Chondrocyte (in vitro differentiated cells): ENCODE measurements at regions not wholly inside any gene's neighbourhood (a gene's known extent, or its start where the extent isn't known, plus 50 kb on each side); places are given as distances from the start of the nearest gene placed in this dataset.

Experiments
- DNase-seq: peaks from one replicate; pipeline ENCODE4 v3.0.0; 2021; ENCODE audit warnings: mixed read lengths, low spot score
- H3K27ac Mint-ChIP-seq: one replicate; pipeline ENCODE4 v1.8.0; 2021; ENCODE audit warnings: mild to moderate bottlenecking, moderate library complexity, mixed read lengths; ENCODE audit not compliant: unreplicated experiment
- H3K27me3 Mint-ChIP-seq: 2 replicates; pipeline ENCODE4 v1.8.0; 2021; ENCODE audit warnings: low read depth, mixed read lengths
- H3K36me3 Mint-ChIP-seq: 2 replicates; pipeline ENCODE4 v1.8.0; 2021; ENCODE audit warnings: low read depth, mixed read lengths
- H3K4me1 Mint-ChIP-seq: 2 replicates; pipeline ENCODE4 v1.8.0; 2021; ENCODE audit warnings: low read depth, mild to moderate bottlenecking, mixed read lengths
- H3K4me3 Mint-ChIP-seq: one replicate; pipeline ENCODE4 v1.8.0; 2021; ENCODE audit warnings: mild to moderate bottlenecking, moderate library complexity, mixed read lengths; ENCODE audit not compliant: unreplicated experiment
- H3K9me3 Mint-ChIP-seq: 2 replicates; pipeline ENCODE4 v1.8.0; 2021; ENCODE audit warnings: low read depth, mixed read lengths
- TF ChIP-seq, protein P1 (sequence below): fragments of 200-600 bp; sonication (generic); IDR thresholded peaks from 2 replicates; pipeline ENCODE4 v1.5.0; 2021; ENCODE audit warnings: antibody characterized with exemption, mild to moderate bottlenecking, moderate library complexity

DNA sequence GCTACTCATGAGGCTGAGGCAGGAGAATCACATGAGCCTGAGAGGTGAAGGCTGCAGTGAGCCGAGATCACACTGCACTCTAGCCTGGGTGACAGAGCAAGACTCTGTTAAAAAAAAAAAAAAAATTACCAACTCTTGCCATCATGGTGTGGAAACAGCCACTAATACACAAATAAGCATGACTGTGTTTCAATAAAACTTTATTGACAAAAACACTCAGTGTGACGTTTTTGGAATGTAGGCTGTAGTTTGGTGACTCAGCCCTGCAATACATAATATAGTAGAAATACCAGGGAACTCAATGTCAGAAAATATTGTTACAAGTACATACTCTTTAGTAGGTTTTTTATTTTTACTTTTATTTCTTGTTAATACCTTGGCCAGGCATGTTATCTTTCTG lies 207.1 kb downstream of the CASP12 start:
- Mint-ChIP-seq H3K9me3 (no peaks in the 10 kb centered on the region), H3K27me3 (peaks cover 2% of the 10 kb centered on the region), H3K27ac (no peak overlapping the region), H3K4me3 (no peak overlapping the region), H3K4me1 (no peaks in the 10 kb centered on the region), H3K36me3 (no peaks in the 10 kb centered on the region)
- TF ChIP-seq, protein P1, sequence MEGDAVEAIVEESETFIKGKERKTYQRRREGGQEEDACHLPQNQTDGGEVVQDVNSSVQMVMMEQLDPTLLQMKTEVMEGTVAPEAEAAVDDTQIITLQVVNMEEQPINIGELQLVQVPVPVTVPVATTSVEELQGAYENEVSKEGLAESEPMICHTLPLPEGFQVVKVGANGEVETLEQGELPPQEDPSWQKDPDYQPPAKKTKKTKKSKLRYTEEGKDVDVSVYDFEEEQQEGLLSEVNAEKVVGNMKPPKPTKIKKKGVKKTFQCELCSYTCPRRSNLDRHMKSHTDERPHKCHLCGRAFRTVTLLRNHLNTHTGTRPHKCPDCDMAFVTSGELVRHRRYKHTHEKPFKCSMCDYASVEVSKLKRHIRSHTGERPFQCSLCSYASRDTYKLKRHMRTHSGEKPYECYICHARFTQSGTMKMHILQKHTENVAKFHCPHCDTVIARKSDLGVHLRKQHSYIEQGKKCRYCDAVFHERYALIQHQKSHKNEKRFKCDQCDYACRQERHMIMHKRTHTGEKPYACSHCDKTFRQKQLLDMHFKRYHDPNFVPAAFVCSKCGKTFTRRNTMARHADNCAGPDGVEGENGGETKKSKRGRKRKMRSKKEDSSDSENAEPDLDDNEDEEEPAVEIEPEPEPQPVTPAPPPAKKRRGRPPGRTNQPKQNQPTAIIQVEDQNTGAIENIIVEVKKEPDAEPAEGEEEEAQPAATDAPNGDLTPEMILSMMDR, result no peak
- no peak for DNase-seq

DNA sequence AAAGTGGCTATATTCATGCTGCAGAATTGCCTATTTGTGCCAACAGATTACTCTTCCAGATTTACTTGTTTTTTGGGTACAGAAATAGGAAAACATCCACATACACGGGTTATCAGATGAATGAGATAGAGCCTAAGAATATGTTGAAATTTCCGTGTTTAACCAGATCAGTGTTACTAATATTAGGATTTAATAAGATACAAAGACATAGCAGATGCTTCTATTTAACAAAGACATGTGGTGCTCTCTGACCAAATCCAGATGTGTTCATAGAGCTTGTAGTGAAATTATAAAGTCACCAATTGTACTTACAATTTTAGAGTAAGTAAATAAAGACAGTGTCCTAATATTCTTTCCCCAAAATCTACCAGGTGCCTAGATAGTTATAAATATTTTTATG lies 208.0 kb downstream of the CASP12 start:
- peaks cover 2% of the 10 kb centered on the region for H3K27me3 Mint-ChIP-seq
- H3K36me3 Mint-ChIP-seq, result no peaks in the 10 kb centered on the region
- TF ChIP-seq, protein P1, result no peak

DNA sequence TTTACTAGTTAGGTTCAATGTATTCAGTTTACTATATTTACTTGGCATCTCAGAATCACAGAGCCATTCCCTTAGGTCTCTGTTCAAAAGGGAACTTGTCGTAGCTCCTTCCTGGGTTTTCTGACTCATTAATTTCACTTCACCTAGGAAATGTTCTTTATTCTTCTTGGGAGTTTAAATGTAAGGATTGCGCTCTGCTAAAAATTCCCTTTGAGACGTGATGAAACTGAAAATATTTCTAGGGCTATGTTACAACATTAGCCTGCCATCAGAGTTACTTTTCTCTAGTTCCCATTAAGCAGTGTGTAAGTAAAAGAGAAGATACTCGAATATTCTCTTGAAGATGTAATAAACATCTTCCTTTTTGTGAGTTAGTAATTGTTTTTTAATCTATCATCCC lies 209.5 kb downstream of the CASP12 start:
- TF ChIP-seq, protein P1, result no peak
- no peaks in the 10 kb centered on the region for H3K4me1 Mint-ChIP-seq
- peaks cover 2% of the 10 kb centered on the region for H3K27me3 Mint-ChIP-seq
- no peak for DNase-seq
- no peaks in the 10 kb centered on the region for H3K36me3 Mint-ChIP-seq
- no peak overlapping the region for H3K27ac Mint-ChIP-seq
- H3K9me3 Mint-ChIP-seq, result peaks cover 3% of the 10 kb centered on the region
- H3K4me3 Mint-ChIP-seq, result no peak overlapping the region

More for the DNA sequence above, 208.0 kb downstream of the CASP12 start:
- H3K27ac Mint-ChIP-seq, result no peak overlapping the region
- DNase-seq, result no peak
- H3K4me1 Mint-ChIP-seq, result no peaks in the 10 kb centered on the region
- H3K4me3 Mint-ChIP-seq, result no peak overlapping the region
- peaks cover 3% of the 10 kb centered on the region for H3K9me3 Mint-ChIP-seq

DNA sequence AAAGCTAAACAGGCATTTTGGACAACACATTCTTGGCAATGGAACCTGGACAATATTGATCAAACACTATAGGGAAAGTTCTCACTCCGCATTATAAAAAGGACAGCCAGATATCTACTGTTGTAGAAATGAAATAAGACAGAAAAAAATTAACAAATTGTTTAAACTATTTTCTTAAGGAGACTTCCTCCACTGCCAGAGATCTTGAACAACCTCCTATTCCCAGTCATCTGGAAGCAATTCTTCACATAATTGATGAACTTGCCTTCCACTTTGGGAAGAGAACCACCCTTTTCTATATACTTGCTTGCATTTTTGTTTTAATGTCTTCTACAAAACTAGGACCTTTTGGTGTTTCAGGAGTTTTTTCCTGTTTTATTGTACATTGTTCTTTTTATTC lies 216.1 kb downstream of the CASP12 start:
- TF ChIP-seq, protein P1, result no peak
- Mint-ChIP-seq H3K27ac (no peak overlapping the region), H3K9me3 (peaks cover 3% of the 10 kb centered on the region), H3K4me1 (no peaks in the 10 kb centered on the region), H3K36me3 (no peaks in the 10 kb centered on the region), H3K27me3 (peaks cover 2% of the 10 kb centered on the region), H3K4me3 (no peak overlapping the region)
- no peak for DNase-seq

DNA sequence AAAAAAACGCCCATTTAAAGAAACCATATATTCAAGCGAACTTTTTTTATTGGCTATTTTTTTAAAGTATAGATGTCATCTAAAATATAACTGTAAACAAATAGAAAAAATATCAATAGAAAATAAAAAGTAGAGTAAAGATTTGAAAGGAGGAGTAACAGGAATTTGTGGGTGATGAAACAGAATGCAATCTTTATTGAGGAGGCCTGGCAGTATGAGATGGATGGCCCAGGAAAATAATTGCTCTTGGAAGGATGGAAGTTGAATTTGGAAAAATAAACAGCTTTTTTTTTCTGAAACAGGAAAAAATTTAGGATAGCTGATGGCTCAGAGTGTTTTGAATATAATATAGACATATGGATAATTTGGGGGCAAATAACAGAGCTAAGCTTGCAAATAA lies 219.0 kb downstream of the CASP12 start:
- H3K27ac Mint-ChIP-seq, result no peak overlapping the region
- no peak for DNase-seq
- TF ChIP-seq, protein P1, result no peak
- H3K27me3 Mint-ChIP-seq, result no peaks in the 10 kb centered on the region
- H3K4me1 Mint-ChIP-seq, result no peaks in the 10 kb centered on the region
- no peaks in the 10 kb centered on the region for H3K36me3 Mint-ChIP-seq
- no peak overlapping the region for H3K4me3 Mint-ChIP-seq
- peaks cover 6% of the 10 kb centered on the region for H3K9me3 Mint-ChIP-seq
